CD4-positive, alpha-beta T cell (primary cell): ENCODE measurements at regions not wholly inside any gene's neighbourhood (a gene's known extent, or its start where the extent isn't known, plus 50 kb on each side); places are given as distances from the start of the nearest gene placed in this dataset.

Source experiments
- ATAC-seq: fragments of 200-7000 bp; cut with Tn5 transposase; one replicate; pipeline ENCODE4 v1.10.0; 2022; ENCODE audit warnings: mild to moderate bottlenecking; ENCODE audit not compliant: poor library complexity
- CTCF ChIA-PET: fragments of 350-600 bp; sonication (Branson Sonifier 250); formaldehyde crosslinking; loops from one replicate; lab custom pipeline; 2021; ENCODE audit warnings: antibody characterized with exemption, inconsistent platforms; lab: Charles Lee
- POLR2A ChIA-PET: fragments of 350-600 bp; sonication (Branson Sonifier 250); formaldehyde crosslinking; loops from one replicate; lab custom pipeline; 2021; ENCODE audit warnings: antibody characterized with exemption, inconsistent platforms; lab: Charles Lee
- DNase-seq, 14 experiments: peaks; one replicate each; pipeline ENCODE4 v3.0.0-alpha.2; 2013 to 2020; ENCODE audit warnings: mixed read lengths in 2 of 14
- H3K27ac ChIP-seq, 2 donors: one replicate each; pipeline versions ENCODE4 v1.5.1 to v1.7.0; 2013; ENCODE audit warnings: low read length in 2 of 2, low read depth in 1 of 2, mild to moderate bottlenecking in 1 of 2
- H3K27me3 ChIP-seq, 2 experiments: 1 replicate in 1 of 2; 2 replicates in 1 of 2; pipeline versions ENCODE4 v1.6.1 to v1.7.0; 2013; ENCODE audit warnings: low read length in 2 of 2, control low read depth in 1 of 2, mild to moderate bottlenecking in 1 of 2, moderate library complexity in 1 of 2; ENCODE audit not compliant: insufficient read depth in 2 of 2, control insufficient read depth in 1 of 2
- H3K36me3 ChIP-seq: one replicate; pipeline ENCODE4 v1.6.1; 2013; ENCODE audit warnings: low read length, control low read depth; ENCODE audit not compliant: insufficient read depth
- H3K4me1 ChIP-seq: one replicate; pipeline ENCODE4 v1.6.1; 2013; ENCODE audit warnings: low read length, control low read depth; ENCODE audit not compliant: insufficient read depth
- H3K4me3 ChIP-seq: one replicate; pipeline ENCODE4 v1.5.1; 2013; ENCODE audit warnings: mild to moderate bottlenecking, low read length, moderate library complexity
- H3K9me3 ChIP-seq, 2 experiments: 1 replicate in 1 of 2; 2 replicates in 1 of 2; pipeline versions ENCODE4 v1.6.1 to v1.7.0; 2013; ENCODE audit warnings: low read length in 2 of 2, mild to moderate bottlenecking in 2 of 2, control low read depth in 1 of 2, moderate library complexity in 1 of 2; ENCODE audit not compliant: control insufficient read depth in 1 of 2, insufficient read depth in 1 of 2
- H3K27ac Mint-ChIP-seq: one replicate; pipeline ENCODE4 v1.8.0; 2020; ENCODE audit warnings: mixed read lengths
- H3K27me3 Mint-ChIP-seq: one replicate; pipeline ENCODE4 v1.8.0; 2021; ENCODE audit warnings: mixed read lengths
- H3K36me3 Mint-ChIP-seq: one replicate; pipeline ENCODE4 v1.8.0; 2021; ENCODE audit warnings: low read depth, mixed read lengths
- H3K4me1 Mint-ChIP-seq: one replicate; pipeline ENCODE4 v1.8.0; 2021; ENCODE audit warnings: low read depth, mixed read lengths
- H3K4me3 Mint-ChIP-seq: one replicate; pipeline ENCODE4 v1.8.0; 2020; ENCODE audit warnings: mild to moderate bottlenecking, mixed read lengths
- H3K9me3 Mint-ChIP-seq: one replicate; pipeline ENCODE4 v1.8.0; 2020; ENCODE audit warnings: mixed read lengths
- CTCF ChIP-seq: fragments of 200-600 bp; IDR thresholded peaks from one replicate; pipeline ENCODE4 v1.8.0; 2022; ENCODE audit warnings: antibody characterized with exemption, mild to moderate bottlenecking
- intact Hi-C, 2 experiments: fragments of 100-400 bp; cut with DNase I in 1 of 2; cut with micrococcal nuclease in 1 of 2; formaldehyde crosslinking; loops; one replicate each; pipeline versions ENCODE4 v1.15.1 to v1.9.0; 2023 to 2025; cut with DNase I, micrococcal nuclease

- no peaks in the 10 kb centered on the region for H3K36me3 Mint-ChIP-seq
- Histone ChIP-seq H3K4me3 (no peak overlapping the region), H3K9me3 (no peaks in the 10 kb centered on the region), H3K27me3 (peaks cover 0 to 3% of the 10 kb centered on the region in 2 experiments), H3K27ac (no peak overlapping the region), H3K36me3 (no peaks in the 10 kb centered on the region), H3K4me1 (no peaks in the 10 kb centered on the region)
- no peaks in the 10 kb centered on the region for H3K4me1 Mint-ChIP-seq
- POLR2A ChIA-PET: no interaction called here
- H3K27ac Mint-ChIP-seq: no peak overlapping the region
- H3K4me3 Mint-ChIP-seq: no peak overlapping the region
- H3K27me3 Mint-ChIP-seq: peaks cover 9% of the 10 kb centered on the region
- DNase-seq (no peak), ATAC-seq (no peak)
- no peaks in the 10 kb centered on the region for H3K9me3 Mint-ChIP-seq
- intact Hi-C loops: no loop called here
- CTCF ChIA-PET: interaction anchor here (0.5 kb wide), 1 partner anchor 221 kb away, joined by 3 read pairs; no protein-coding TSS in a partner anchor
- no peak for TF ChIP-seq CTCF
These were observed 186.5 kb upstream of the ONECUT1 start for GRCh38 chr15:52976516-52977075.

GRCh38 chr15:52975941-52976449, 185.9 kb upstream of the ONECUT1 start:
- no peak overlapping the region for H3K4me3 Mint-ChIP-seq
- no peaks in the 10 kb centered on the region for H3K9me3 ChIP-seq
- TF ChIP-seq CTCF: no peak
- H3K9me3 Mint-ChIP-seq: no peaks in the 10 kb centered on the region
- H3K27me3 Mint-ChIP-seq: peaks cover 9% of the 10 kb centered on the region
- H3K36me3 ChIP-seq: no peaks in the 10 kb centered on the region
- no peaks in the 10 kb centered on the region for H3K36me3 Mint-ChIP-seq
- ChIA-PET POLR2A (no interaction called here), CTCF (no interaction called here)
- H3K27ac ChIP-seq: no peak overlapping the region
- DNase-seq (no peak), ATAC-seq (no peak)
- peaks cover 0 to 3% of the 10 kb centered on the region in 2 experiments for H3K27me3 ChIP-seq
- H3K4me1 ChIP-seq: no peaks in the 10 kb centered on the region
- intact Hi-C loops: no loop called here
- H3K4me3 ChIP-seq: no peak overlapping the region
- no peak overlapping the region for H3K27ac Mint-ChIP-seq
- H3K4me1 Mint-ChIP-seq: no peaks in the 10 kb centered on the region

GRCh38 chr15:52963865-52964264, 173.7 kb upstream of the ONECUT1 start:
- Mint-ChIP-seq H3K4me1 (no peaks in the 10 kb centered on the region), H3K27me3 (peaks cover 18% of the 10 kb centered on the region), H3K9me3 (no peaks in the 10 kb centered on the region), H3K27ac (no peak overlapping the region), H3K4me3 (no peak overlapping the region), H3K36me3 (no peaks in the 10 kb centered on the region)
- Histone ChIP-seq H3K27ac (no peak overlapping the region), H3K27me3 (no peaks in the 10 kb centered on the region), H3K9me3 (no peaks in the 10 kb centered on the region), H3K36me3 (no peaks in the 10 kb centered on the region), H3K4me1 (no peaks in the 10 kb centered on the region), H3K4me3 (no peak overlapping the region)
- DNase-seq (no peak), ATAC-seq (no peak)
- no peak for TF ChIP-seq CTCF
- POLR2A ChIA-PET: interaction anchor here (0.6 kb wide), 1 partner anchor 1694 kb away, joined by 3 read pairs; no protein-coding TSS in a partner anchor
- intact Hi-C loops: no loop called here
- CTCF ChIA-PET: no interaction called here
